GM18873 (cell line): ENCODE measurements at regions not wholly inside any gene's neighbourhood (a gene's known extent, or its start where the extent isn't known, plus 50 kb on each side); places are given as distances from the start of the nearest gene placed in this dataset.

ENCODE experiments used
- ATAC-seq: cut with Tn5 transposase; IDR thresholded peaks from one replicate; pipeline ENCODE4 v1.9.1; 2021; ENCODE audit warnings: mild to moderate bottlenecking, moderate library complexity, moderate number of reproducible peaks; ENCODE audit not compliant: unreplicated experiment, low FRiP score

DNA sequence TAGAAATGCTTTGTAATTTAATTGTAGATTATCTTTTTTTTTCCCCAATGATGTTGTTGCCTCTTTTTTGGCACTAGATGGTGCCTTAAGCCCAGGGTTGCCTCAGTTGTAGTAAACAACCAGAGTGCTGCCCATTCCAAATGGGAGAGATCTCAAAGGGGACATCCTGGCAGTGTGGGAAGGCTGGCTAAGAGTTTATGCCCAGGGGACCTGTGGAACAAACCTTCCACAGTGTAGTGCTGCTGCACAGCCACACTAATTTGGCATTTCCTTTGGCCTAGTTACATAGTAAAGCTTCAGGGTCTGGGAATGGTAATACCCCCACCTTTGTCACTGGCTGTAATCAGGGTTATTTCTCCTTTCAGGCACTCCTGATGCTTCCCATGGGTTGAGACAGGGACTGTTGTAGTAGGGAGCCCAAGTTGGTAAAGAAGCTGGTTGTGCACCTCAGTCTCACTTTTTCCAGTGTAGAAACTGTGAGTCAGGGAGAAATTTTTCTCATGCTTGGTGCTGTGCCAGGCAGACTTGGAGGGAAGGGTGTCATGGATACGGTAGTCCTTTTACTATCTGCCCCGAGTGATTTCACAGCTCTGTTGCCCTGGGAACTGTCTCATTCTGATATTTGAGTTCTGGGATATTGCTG is 177.8 kb upstream of the ECI2 start:
- ATAC-seq, result no peak

DNA sequence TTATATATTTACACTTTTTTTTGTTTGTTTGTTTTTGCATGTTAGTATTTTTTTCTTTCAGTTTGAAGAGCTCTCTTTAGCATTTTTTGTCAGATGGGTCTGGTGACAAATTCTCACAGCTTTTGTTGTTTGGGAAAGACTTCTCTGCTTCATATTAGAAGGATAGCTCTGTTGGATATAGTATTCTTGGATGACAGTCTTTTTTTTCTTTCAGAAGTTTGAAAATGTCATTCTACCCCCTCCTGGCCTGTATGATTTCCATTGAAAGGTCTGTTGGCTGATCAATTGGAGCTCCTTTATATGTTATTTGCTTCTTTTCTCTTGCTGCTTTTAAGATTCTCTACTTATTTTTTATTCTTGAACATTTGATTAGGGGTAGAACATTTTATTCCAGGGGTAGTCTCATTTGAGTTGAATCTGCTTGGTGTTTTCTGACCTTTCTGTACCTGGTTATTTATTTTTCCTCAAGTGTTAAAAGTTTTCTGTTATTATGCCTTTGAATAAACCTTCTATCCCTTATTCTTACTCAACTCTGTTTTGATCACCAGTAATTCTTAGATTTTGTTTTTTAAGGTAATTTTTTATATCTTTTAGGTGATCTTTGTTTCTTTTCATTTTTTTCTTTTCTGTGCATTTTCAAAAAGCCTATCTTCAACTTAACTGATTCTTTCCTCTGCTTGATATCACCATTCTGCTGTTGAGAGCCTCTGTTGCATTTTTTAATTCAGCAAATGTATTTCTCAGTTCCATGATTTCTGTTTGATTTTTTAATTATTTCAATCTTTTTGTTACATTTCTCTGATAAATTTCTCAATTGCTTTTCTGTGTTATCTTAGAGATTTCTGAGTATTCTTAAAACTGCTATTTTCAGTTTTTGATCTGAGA is 176.8 kb upstream of the ECI2 start:
- no peak for ATAC-seq

DNA sequence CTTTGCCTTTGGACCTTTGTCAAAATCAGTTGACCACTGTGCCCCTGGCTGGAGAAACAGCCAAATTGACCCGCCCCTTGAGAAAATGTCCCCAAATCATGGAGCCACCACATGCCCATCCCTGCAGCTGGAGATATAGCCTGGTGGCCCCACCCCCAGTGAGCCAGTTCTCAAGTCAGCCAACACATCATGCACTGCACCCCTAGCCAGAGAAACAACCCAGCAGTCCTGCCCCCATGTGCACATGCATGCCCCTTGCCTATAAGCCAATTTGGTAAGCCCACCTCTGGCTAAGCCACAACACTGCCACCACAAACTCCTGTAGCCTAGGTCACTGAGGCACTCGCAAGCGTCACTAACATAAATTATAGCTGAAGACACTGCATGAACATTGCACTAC is 174.2 kb upstream of the ECI2 start:
- ATAC-seq, result no peak

DNA sequence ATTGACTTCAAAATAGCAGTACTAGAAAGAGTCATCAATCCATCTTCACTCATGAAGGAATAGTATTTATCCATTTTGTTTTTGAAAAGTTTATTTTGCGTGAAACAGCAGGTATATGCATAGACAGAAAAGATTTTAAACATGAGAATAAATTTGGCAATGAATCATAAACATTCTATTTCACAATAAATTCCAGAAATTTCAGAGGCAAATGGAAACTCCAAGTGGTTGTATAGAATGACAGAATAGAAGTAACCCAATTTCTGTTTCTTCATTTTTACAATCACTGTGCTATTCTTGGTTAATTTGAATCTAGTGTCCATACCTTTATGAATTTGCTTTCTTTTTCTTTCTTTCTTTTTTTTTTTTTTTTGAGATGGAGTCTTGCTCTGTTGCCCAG is 173.0 kb upstream of the ECI2 start:
- ATAC-seq, result no peak

DNA sequence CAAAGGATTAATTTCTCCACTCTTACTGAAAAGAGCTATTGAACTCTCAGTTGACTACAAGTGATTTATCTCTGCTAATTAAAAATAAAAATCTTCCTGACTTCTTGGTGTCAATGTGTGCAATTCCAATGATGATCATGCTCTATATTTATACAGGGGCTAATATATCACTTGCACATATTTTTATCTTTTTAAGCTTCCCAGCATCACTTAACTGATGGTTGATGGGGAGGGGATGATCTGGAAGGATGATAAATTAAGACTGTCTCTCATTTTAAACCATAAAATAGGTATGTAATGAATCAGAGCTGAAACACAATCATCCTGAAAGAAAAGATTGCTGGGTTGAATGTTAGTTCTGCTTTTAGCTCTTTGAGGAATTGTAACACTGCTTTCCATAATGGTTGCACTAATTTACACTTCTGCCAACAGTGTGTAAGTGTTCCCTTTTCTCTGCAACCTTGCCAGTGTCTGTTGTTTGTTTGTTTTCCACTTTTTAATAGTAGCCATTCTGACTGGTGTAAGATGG is 169.6 kb upstream of the ECI2 start:
- no peak for ATAC-seq

DNA sequence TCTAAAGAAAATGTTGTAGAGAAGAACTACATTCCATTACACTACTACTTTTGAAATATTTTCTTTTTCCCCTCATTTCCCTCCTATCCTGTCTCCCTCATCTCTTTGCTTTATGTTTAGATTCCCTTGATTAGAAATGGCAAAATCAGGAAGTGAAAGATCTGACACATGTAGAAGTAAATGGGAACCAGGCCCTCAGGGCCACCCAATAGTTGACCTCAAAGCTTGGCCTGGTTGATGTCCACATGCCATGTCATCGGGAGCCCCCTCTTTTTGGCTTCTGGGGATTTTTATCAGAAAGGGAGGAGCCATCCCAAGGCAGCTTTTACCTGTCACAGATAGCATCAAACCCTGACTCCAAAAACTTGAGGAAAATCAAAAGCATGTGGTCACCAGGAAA is 168.3 kb upstream of the ECI2 start:
- no peak for ATAC-seq

DNA sequence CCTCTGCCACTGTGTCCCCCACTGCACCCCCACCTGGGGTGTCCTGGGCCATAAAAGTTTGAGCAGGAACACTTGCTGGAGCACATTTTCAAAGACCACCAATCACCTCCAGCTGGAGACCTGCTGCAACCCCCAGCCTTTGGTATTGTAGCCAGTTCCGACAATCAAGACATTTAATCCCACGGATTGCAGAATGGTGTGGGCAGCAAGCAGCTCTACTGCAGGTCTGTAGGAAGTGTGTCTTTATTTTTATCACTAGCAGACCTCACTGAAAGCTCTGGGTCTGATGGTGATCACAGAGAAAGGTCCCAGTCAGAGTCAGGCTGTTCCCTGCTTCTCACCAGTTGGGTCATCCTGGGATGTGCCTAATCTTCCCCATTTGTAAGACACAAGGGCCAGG is 167.1 kb upstream of the ECI2 start:
- no peak for ATAC-seq

DNA sequence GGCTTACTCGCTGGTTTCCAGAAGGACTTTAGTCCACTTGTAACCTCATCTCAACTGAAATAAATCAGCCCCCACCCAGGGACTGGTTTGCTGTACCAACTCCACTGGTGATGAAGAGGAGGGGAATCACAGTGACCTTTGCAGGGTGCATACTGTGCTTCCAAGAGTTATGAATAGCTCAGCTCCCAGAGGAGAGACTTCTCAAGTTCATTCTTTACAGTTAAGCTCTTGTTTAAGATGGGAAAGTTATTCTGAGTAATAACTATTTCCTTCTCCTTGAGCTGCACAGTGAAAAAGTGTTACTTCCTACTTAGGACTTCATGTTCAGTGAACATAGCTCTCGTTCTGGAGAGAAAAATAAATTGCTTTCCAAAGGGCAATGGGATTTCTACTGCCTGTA is 166.5 kb upstream of the ECI2 start:
- no peak for ATAC-seq

DNA sequence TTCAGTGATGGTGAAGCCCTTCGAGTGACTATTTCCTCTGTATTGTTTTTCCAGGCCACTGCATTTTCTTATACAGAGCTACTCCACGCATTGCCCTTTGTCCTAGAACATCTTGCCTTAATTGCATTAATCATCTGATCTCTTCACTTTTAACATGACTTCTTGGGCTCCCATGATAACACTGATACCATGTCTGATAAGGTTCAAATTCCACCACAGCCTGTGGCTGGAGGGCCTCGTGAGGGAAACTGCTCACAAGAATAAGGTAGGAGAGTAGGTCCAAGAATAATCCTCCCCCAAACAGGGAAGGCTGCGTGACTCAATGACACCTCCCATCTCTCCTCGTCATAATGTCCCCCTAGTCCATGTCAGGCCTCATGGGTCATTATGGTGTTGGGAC is 165.5 kb upstream of the ECI2 start:
- no peak for ATAC-seq

DNA sequence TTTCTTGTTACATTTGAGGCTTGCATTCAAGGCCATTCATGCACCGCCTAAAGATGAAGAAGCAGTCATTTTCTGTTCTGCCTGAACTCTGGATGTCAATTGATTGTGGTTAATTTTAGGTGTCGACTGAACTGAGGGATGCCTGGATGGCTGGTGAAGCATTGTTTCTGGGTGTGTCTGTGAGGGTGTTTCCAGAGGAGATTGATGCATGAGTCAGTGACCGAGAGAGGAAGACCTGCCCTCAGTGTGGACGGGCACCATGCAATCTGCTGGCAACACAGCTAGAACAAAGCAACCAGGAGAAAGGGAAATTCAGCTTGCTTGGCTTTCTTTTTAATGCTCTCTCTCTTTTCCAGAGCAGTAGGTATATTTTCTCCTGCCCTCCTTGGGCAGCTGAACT is 164.1 kb upstream of the ECI2 start:
- ATAC-seq, result no peak

DNA sequence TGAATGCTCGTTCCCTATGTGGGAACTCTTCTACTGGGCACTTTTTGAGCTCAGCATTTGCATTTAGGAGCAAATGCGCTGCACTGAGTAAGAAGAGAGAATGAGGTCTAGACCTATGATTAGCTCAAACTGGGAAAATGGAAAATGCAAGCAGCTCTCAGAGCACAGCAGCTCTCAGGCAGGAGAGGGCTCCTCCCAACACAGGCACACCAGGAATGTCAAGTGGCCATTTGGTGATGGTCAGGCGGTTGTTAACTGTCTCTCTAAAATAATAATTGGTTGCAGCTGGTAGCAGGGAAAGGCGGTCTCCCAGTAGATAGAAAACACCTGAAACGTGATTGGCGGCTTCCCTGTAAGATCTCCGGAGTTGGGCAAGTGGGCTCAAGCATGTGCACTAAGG is 162.0 kb upstream of the ECI2 start:
- no peak for ATAC-seq

DNA sequence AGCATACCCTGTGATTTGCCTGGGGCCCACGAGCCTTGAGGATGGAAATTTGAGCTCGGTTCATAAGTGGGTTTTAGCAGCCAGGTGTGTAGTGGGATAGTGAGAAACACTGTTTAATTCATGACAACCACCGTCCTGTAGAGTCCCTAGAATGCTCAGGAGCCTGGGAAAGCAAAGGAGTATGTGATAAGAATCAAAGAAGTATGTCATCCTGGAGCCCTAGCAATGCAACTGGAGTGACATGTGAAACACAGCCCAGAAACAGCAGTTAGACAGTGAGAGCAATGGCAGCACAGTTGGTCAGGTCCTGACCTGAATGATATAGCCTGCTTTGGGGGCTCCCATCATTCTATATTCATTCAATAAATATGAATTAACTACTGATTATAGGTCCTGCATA is 161.2 kb upstream of the ECI2 start:
- no peak for ATAC-seq

DNA sequence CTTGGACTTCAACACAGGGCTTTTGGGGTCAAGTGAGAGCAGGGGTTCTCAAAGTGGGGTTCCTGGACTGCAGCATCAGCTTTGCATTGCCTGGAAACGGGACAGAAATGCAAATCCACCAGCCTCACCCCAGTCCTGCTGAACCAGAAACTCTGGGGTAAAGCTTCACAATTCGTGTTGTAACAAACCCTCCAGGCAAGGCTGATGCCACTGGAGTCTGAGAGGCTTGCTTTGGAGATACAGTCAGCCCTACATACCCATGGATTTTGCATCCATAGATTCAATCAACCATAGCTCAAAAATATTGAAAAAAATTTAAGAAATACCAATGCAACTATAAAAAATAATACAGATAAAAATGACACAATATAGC is 160.4 kb upstream of the ECI2 start:
- ATAC-seq, result no peak

DNA sequence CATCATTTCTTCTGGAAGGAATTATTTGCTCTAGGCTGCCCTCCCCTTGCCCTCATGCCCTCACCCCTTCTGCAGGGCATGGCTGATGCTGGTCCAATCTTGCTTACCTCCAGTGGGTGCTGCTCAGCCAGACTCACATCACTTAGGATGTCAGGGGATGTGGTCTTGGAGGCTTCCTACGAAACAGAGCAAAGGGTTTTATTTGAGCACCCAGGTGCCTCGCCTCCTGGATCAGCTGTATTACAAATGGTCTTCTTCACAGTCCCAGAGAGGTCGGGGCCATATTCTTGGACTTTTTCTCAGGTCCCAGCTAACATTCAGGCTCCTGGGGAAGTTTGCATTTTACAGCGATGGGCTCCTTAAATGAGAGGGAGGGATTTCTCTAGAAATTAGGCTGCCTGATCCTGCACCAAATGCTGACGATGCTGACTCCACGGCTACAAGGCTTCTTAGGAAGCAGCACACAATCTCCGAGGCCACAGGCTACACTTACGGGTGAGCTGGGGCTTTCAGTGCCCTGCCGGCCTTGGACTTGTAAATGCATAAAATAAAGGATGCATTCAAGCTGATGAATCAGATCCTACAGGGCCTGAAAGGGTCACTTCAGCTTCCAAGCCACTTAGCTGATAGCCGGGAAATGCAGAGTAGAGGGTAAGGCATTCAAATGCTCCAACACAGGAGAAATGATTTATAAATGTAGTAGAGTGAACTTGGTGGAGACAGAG is 159.8 kb upstream of the ECI2 start:
- no peak for ATAC-seq

DNA sequence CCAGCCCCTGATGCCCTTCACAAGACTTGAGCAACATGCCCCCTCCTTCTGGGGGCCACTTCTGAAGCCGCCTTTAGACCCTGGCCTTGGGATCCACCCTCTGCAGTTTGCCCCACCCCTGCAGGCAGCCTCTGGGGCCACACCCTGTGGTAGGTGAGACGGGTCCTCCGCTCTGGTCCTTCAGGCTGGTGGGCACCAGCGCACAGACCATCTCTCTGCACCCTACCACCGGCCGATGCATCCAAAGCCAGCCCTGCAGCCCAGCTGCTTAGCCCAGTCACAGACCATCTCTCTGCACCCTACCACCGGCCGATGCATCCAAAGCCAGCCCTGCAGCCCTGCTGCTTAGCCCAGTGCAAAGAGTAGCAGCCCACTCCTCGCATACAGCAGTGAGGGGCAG is 159.3 kb upstream of the ECI2 start:
- no peak for ATAC-seq

DNA sequence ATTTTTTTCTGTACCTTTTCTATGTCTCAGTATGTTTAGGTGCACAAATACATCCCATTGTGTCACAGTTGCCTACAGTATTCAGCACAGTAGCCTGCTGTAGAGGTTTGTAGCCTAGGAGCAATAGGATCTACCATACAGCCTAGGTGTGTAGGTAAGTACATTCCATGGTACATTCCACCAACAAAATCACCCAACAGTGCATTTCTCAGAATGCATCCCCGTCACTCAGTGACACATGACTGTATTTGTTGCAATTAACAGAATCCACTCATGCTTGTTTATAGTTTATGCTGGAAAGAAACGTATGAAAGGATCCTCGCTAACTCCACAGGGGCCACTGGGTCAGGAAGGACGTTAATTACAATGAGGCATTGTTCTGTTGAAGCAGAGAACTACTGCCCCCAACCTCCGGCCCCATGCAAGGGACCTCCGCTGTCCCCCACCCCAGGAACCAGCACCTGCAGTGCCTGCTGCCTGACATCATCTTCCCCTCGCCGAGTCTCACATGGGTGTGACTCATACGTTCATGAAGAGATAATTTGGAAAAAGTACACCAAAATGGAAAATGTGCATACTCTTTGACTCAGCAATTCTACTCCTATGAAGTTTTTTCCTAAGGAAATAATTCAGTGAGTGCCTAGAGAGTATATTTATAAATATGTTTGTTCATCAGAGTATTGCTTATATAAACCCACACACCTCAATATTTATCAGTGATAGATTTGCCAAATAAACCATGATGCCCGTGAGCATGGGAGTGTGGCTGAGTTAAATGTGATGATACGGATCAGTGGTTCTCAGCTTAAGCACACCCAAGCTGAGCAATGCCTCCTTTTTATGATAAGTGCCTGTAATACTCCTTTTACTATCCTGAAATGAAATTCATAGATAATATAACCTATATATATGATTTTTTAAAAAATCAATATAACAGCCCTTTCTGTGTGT is 156.4 kb upstream of the ECI2 start:
- no peak for ATAC-seq

DNA sequence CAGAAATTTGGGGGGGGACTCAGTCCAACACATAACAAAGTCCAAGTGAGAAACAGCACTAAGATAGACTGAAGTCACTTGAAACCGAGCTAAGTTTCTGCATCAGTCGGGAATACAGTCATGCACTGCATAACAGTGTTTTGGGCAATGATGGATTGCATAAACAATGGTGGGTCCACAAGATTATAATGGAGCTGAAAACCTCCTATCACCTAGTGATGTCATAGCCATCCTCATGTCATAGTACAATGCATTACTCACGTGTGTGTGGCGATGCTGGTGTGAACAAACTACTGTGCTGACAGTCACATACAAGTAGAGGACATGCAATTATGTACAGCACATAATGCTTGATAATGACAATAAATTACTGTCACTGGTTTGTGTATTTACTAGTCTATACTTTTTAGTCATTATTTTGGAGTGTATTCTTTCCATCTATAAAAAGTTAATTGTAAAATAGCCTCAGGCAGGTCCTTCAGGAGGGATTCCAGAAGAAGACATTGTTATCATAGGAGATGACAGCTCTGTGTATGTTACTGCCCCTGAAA is 154.5 kb upstream of the ECI2 start:
- ATAC-seq, result no peak

DNA sequence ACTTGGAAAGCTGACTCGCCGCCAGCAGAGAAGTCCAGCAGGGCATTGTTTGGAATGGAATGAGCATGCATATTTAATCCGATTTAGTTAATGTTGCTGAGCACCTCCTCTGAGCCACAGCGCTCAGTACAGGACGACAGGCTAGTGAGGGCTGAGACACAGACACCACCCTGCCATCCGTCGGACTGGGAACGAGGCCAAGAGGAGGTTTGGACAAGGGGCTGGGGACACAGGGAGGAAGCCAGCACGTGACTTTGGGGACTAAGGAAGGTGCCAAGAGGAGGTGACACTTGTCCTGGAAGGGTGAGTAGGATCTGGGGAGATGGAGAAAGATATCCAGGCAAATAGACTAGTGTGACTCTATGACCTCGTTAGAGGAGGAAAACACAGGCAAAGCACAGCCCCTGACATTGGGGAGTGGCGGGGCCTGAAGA is 152.5 kb upstream of the ECI2 start:
- ATAC-seq, result no peak

DNA sequence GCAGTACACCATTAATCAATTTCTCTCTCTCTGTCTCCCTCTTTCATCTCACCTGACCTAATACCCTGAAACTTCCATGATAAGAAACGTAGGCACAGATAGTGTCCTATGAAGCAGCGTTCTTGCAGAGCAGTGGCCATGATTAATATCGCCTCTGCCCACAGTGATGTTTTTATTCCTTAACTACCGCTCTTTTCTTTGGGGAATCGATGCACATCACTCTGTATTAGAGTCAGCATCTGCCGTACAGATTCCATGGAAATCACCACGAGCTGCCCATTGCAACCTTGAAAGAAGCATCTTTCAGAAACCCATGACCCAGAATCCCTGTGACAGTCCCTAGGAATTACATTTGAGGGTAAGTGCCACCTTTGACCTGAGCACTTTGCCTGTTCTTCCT is 152.0 kb upstream of the ECI2 start:
- ATAC-seq, result no peak

DNA sequence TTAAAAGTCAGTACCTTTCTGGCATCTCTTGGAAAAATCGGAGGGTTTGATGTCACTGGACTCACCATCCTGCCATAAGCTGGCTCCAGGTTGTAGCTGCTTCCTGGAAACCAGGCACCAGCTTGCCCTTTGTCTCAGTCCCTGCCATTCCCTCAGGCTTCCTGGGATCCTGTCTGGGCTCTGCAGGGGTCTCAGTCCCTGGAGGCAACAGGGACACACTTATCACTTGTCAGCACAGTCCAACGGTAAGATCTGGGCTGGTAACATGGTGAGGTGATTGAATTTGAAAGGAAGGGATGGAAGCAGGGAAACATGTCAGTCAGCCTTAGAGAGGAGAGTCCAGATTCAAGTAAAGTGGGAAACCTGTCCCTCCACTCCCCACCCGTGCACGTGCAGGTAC is 147.6 kb upstream of the ECI2 start:
- ATAC-seq, result no peak
